HCT116 (cell line): ENCODE measurements at regions not wholly inside any gene's neighbourhood (a gene's known extent, or its start where the extent isn't known, plus 50 kb on each side); places are given as distances from the start of the nearest gene placed in this dataset.

Source experiments
- ATAC-seq: fragments of 200-7000 bp; cut with Tn5 transposase; 2 replicates; pipeline ENCODE4 v1.9.1; 2020; ENCODE audit warnings: mild to moderate bottlenecking, moderate library complexity
- BruUV-seq: library from RNA; stranded (reverse); fragments of 400-500 nt; replicated peaks from 2 replicates; lab custom pipeline; 2021; lab: Mats Ljungman, UMichigan
- CTCF ChIA-PET: fragments of 300-600 bp; sonication (Branson Sonifier 250); formaldehyde crosslinking; loops from one replicate; lab custom pipeline; 2021; ENCODE audit warnings: antibody characterized with exemption; lab: Charles Lee
- POLR2A ChIA-PET: fragments of 300-600, 350-600 bp; sonication (Branson Sonifier 250); formaldehyde crosslinking; loops from one replicate; lab custom pipeline; 2021; ENCODE audit warnings: antibody characterized with exemption; lab: Charles Lee
- RAD21 ChIA-PET, 2 experiments: fragments of 300-600 bp; sonication (Branson Sonifier 250); formaldehyde crosslinking; loops; one replicate each; lab custom pipeline; 2023; ENCODE audit warnings: low total read pairs in 2 of 2; ENCODE audit not compliant: uncharacterized antibody in 2 of 2, unreplicated experiment in 2 of 2, low non-redundant PET in 1 of 2; lab: Charles Lee
- DNase-seq: peaks from one replicate; pipeline ENCODE4 v3.0.0-alpha.2; 2010; ENCODE audit warnings: low read depth, low spot score
- H2AFZ ChIP-seq: fragments of 200-600 bp; shearing (Covaris generic), sonication (generic); 2 replicates; pipeline ENCODE4 v1.6.1; 2017; ENCODE audit warnings: low read depth, mixed run types, mixed read lengths, antibody characterized with exemption, low read length; ENCODE audit not compliant: poor library complexity, severe bottlenecking
- H3K27ac ChIP-seq: 2 replicates; pipeline ENCODE4 v1.5.1; 2012; ENCODE audit warnings: low read depth, low read length
- H3K27me3 ChIP-seq: fragments of 200-600 bp; sonication (generic); 2 replicates; pipeline ENCODE4 v1.6.1; 2016; ENCODE audit warnings: mixed run types, low read length, mixed read lengths; ENCODE audit not compliant: insufficient read depth
- H3K36me3 ChIP-seq, 2 experiments: fragments of 200-500 bp in 1 of 2; fragments of 200-600 bp in 1 of 2; sonication (Bioruptor generic) in 1 of 2; sonication (generic) in 1 of 2; 2 replicates each; pipeline versions ENCODE4 v1.5.1 to v1.6.1; 2014 to 2016; ENCODE audit warnings: low read length in 2 of 2, inconsistent platforms in 1 of 2, mixed read lengths in 1 of 2, mixed run types in 1 of 2; ENCODE audit not compliant: insufficient read depth in 2 of 2, control insufficient read depth in 1 of 2
- H3K4me1 ChIP-seq, 2 experiments: fragments of 200-600 bp in 1 of 2; sonication (generic) in 1 of 2; 2 replicates each; pipeline versions ENCODE4 v1.5.1 to v1.6.1; 2012 to 2017; ENCODE audit warnings: low read length in 2 of 2, inconsistent platforms in 1 of 2, mild to moderate bottlenecking in 1 of 2, mixed read lengths in 1 of 2, mixed run types in 1 of 2, moderate library complexity in 1 of 2; ENCODE audit not compliant: insufficient read depth in 2 of 2, control insufficient read depth in 1 of 2
- H3K4me2 ChIP-seq: fragments of 200-600 bp; sonication (generic); 2 replicates; pipeline ENCODE4 v1.6.1; 2017; ENCODE audit warnings: mixed run types, low read length, mixed read lengths
- H3K4me3 ChIP-seq, 2 experiments: fragments of 200-600 bp in 1 of 2; sonication (generic) in 1 of 2; replicated peaks in 1 of 2; 2 replicates each; pipeline ENCODE4 v1.5.1; 2011 to 2016; ENCODE audit warnings: low read length in 2 of 2, control low read depth in 1 of 2, low read depth in 1 of 2, mild to moderate bottlenecking in 1 of 2, mixed read lengths in 1 of 2, mixed run types in 1 of 2
- H3K79me2 ChIP-seq: fragments of 200-600 bp; sonication (generic); 2 replicates; pipeline ENCODE4 v1.6.1; 2017; ENCODE audit warnings: mild to moderate bottlenecking, mixed run types, low read length, moderate library complexity, mixed read lengths; ENCODE audit not compliant: insufficient read depth
- H3K9ac ChIP-seq: fragments of 200-600 bp; sonication (generic); 2 replicates; pipeline ENCODE4 v1.6.1; 2016; ENCODE audit warnings: low read length, mixed read lengths
- H3K9me2 ChIP-seq: fragments of 200-600 bp; sonication (generic), shearing (Covaris generic); 2 replicates; pipeline ENCODE4 v1.6.1; 2017; ENCODE audit warnings: mixed run types, mild to moderate bottlenecking, moderate library complexity; ENCODE audit not compliant: insufficient read depth
- H3K9me3 ChIP-seq, 2 experiments: fragments of 200-500 bp in 1 of 2; fragments of 200-600 bp in 1 of 2; sonication (Bioruptor generic) in 1 of 2; sonication (generic) in 1 of 2; 2 replicates each; pipeline ENCODE4 v1.6.1; 2014 to 2017; ENCODE audit warnings: low read length in 2 of 2, mixed read lengths in 2 of 2, inconsistent platforms in 1 of 2, low read depth in 1 of 2, mild to moderate bottlenecking in 1 of 2, mixed run types in 1 of 2, moderate library complexity in 1 of 2; ENCODE audit not compliant: control insufficient read depth in 1 of 2, insufficient read depth in 1 of 2
- H4K20me1 ChIP-seq: fragments of 200-600 bp; sonication (generic), shearing (Covaris generic); 2 replicates; pipeline ENCODE4 v1.6.1; 2017; ENCODE audit warnings: mixed run types, mild to moderate bottlenecking, moderate library complexity; ENCODE audit not compliant: insufficient read depth
- CEBPB ChIP-seq: IDR thresholded peaks from 2 replicates; pipeline ENCODE4 v1.6.1; 2012; ENCODE audit warnings: low read depth
- CTCF ChIP-seq, 3 experiments: fragments of 200-600 bp in 1 of 3; sonication (generic) in 1 of 3; IDR thresholded peaks in 2 of 3; conservative IDR thresholded peaks in 1 of 3; 2 replicates each; pipeline ENCODE4 v1.5.1; 2012 to 2017; ENCODE audit warnings: low read depth in 2 of 3, low read length in 2 of 3, antibody characterized with exemption in 1 of 3, borderline replicate concordance in 1 of 3, control low read depth in 1 of 3, mild to moderate bottlenecking in 1 of 3, mixed read lengths in 1 of 3, mixed run types in 1 of 3, moderate library complexity in 1 of 3; ENCODE audit not compliant: insufficient read depth in 1 of 3
- EGR1 ChIP-seq: IDR thresholded peaks from 2 replicates; pipeline ENCODE4 v1.6.1; 2012; ENCODE audit warnings: low read depth
- ELF1 ChIP-seq: IDR thresholded peaks from 2 replicates; pipeline ENCODE4 v1.6.1; 2012; ENCODE audit warnings: low read depth, borderline replicate concordance
- EZH2phosphoT487 ChIP-seq: fragments of 200-600 bp; IDR thresholded peaks from 2 replicates; pipeline ENCODE4 v1.6.1; 2018; ENCODE audit warnings: antibody characterized with exemption, borderline replicate concordance
- FOSL1 ChIP-seq: IDR thresholded peaks from 2 replicates; pipeline ENCODE4 v1.6.1; 2012; ENCODE audit warnings: low read depth
- JUND ChIP-seq: IDR thresholded peaks from 2 replicates; pipeline ENCODE4 v1.6.1; 2012
- RAD21 ChIP-seq: IDR thresholded peaks from 2 replicates; pipeline ENCODE4 v1.6.1; 2012; ENCODE audit warnings: low read depth, mild to moderate bottlenecking
- REST ChIP-seq: IDR thresholded peaks from 2 replicates; pipeline ENCODE4 v1.6.1; 2012; ENCODE audit warnings: low read depth
- YY1 ChIP-seq: IDR thresholded peaks from 2 replicates; pipeline ENCODE4 v1.6.1; 2011; ENCODE audit warnings: low read length, low read depth, moderate library complexity, mild to moderate bottlenecking; ENCODE audit not compliant: insufficient replicate concordance; ENCODE audit errors: extremely low read depth
- ZFX ChIP-seq: fragments of 450-650 bp; IDR thresholded peaks from 2 replicates; pipeline ENCODE4 v1.6.1; 2017
- intact Hi-C: fragments of 100-400 bp; cut with micrococcal nuclease; formaldehyde crosslinking; loops from 2 replicates; pipeline ENCODE4 v1.10.0; 2022
- TF ChIP-seq, protein P1 (sequence below): IDR thresholded peaks from 2 replicates; pipeline ENCODE4 v1.6.1; 2012

DNA sequence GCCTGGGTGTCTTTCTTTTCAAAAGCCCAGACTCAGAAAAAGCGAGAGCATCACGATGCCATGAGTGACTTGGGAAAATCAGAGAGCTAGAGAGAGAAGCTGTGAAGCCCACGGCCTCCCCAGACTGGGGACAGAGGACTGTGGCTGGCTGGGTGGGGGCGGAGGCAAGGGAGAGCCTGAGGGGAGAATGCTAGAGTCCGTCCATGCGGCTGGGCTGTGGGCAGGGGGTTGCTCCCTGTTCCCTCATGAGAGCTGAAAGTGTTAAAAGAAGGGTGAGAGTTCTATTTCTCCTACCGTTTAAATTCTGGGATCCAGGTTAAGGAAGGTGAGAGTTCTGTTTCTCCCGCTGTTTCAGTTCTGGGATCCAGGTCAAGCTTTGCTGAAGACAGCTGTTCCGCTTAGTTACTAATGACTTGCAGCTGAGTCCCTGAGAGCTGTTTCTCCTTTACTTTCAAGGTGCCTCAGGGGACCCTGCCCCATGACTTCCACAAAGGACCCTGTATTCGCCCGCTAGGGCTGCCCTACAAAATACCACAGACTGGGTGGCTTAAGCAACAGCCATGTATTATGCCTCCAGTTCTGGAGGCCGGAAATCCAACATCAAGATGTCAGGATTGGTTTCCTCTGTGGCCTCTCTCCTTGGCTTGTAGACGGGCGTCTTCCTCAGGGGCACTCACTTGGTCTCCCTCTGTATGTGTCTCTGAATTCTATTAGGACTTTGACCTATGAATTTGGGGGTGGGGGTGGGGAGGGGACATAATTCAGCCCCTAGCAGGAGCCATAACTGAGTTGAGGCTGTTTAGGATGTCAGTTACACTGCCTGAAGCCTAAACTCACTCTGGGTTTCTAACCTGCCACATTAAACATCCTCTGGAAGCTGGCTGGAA lies 127.0 kb downstream of the PXDC1 start:
- H3K9ac ChIP-seq, result no peak overlapping the region
- H3K9me2 ChIP-seq, result no peaks in the 10 kb centered on the region
- H3K27ac ChIP-seq, result no peak overlapping the region
- no peak for TF ChIP-seq JUND
- TF ChIP-seq YY1, result no peak
- no peak for TF ChIP-seq CEBPB
- BruUV-seq, result no TSS peak
- H3K9me3 ChIP-seq, result no peaks in the 10 kb centered on the region
- ChIA-PET CTCF (no interaction called here), POLR2A (no interaction called here), RAD21 (no interaction called here)
- H3K4me1 ChIP-seq, result no peaks in the 10 kb centered on the region
- no peak overlapping the region for H3K4me3 ChIP-seq
- H2AFZ ChIP-seq, result no peak overlapping the region
- H3K79me2 ChIP-seq, result no peaks in the 10 kb centered on the region
- H3K4me2 ChIP-seq, result no peak overlapping the region
- no peaks in the 10 kb centered on the region; a peak in 1 of 4 replicates for H3K36me3 ChIP-seq
- DNase-seq (no peak), ATAC-seq (no peak)
- H3K27me3 ChIP-seq, result no peaks in the 10 kb centered on the region; the same call in 1 of the 2 replicates
- H4K20me1 ChIP-seq, result no peaks in the 10 kb centered on the region
- intact Hi-C loops, result no loop called here

GRCh38 chr6:3623451-3624249 lies 127.9 kb downstream of the PXDC1 start:
- ChIA-PET POLR2A (no interaction called here), RAD21 (no interaction called here), CTCF (no interaction called here)
- H3K9me2 ChIP-seq, result no peaks in the 10 kb centered on the region
- no peaks in the 10 kb centered on the region; the same call in 1 of the 2 replicates for H3K27me3 ChIP-seq
- ATAC-seq (no peak), DNase-seq (no peak)
- intact Hi-C loops, result no loop called here
- H3K27ac ChIP-seq, result no peak overlapping the region
- H3K79me2 ChIP-seq, result no peaks in the 10 kb centered on the region
- no peaks in the 10 kb centered on the region for H3K9me3 ChIP-seq
- H3K4me1 ChIP-seq, result no peaks in the 10 kb centered on the region
- no peaks in the 10 kb centered on the region for H4K20me1 ChIP-seq
- H2AFZ ChIP-seq, result no peak overlapping the region
- no peaks in the 10 kb centered on the region; a peak in 1 of 4 replicates for H3K36me3 ChIP-seq
- H3K4me2 ChIP-seq, result no peak overlapping the region
- H3K4me3 ChIP-seq, result no peak overlapping the region
- no TSS peak for BruUV-seq
- no peak overlapping the region for H3K9ac ChIP-seq
- no peak for TF ChIP-seq ELF1
- TF ChIP-seq CEBPB, result no peak
- no peak for TF ChIP-seq ZFX
- no peak for TF ChIP-seq CTCF (IDR thresholded peaks at IDR 0.05 in 2 of 3, conservative IDR thresholded peaks at IDR 0.05 in 1 of 3; ENCODE audit: borderline replicate concordance in 1 of 3, insufficient read depth in 1 of 3, low read depth in 2 of 3, low read length in 2 of 3)
- no peak for TF ChIP-seq FOSL1
- TF ChIP-seq YY1, result no peak
- TF ChIP-seq, protein P1, sequence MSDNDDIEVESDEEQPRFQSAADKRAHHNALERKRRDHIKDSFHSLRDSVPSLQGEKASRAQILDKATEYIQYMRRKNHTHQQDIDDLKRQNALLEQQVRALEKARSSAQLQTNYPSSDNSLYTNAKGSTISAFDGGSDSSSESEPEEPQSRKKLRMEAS, result no peak
- no peak for TF ChIP-seq REST
- no peak for TF ChIP-seq JUND
- TF ChIP-seq RAD21, result no peak
- TF ChIP-seq EGR1, result no peak
- no peak for TF ChIP-seq EZH2phosphoT487
